ENCODE measurements at regions not wholly inside any gene's neighbourhood (a gene's known extent, or its start where the extent isn't known, plus 50 kb on each side); places are given as distances from the start of the nearest gene placed in this dataset.

DNA sequence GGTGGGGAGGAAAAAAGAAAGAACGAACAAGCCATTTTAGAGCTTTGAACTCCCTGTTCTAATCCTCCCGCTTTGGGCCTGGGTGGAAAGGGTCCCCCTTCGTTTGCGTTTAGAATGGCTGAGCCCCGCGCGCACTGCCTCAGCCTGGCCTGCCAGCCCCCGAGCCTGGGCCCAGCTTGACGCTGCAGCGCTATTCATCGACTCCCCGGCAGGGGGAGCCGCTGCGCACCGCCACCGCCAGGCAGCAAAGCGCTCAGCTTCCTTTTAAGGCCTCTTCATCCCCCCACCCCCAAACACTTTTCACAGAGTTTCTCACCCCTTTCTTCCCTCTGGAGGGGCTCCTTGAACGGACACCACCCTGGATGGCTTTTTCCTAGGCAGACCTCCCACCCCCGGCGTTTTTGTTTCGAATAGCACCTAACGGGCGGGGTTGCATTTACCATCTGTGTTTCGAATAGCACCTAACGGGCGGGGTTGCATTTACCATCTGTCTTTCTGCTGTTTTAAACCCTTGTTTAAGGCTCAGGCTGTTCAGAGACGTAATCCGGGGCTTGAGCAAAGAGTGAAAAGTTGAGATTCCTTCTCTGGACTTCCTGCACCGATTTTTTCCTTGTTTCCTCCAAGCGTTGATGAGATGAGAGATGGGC lies 56.4 kb upstream of the PIWIL1 start:
- H3K4me1 ChIP-seq (ENCODE audit: control insufficient read depth in 1 of 2, insufficient read depth in 2 of 2, low read length in 2 of 2): no peaks in the 10 kb centered on the region
- H3K4me2 ChIP-seq (ENCODE audit: low read length): no peak overlapping the region
- RAD21 ChIA-PET (ENCODE audit: low non-redundant PET in 1 of 2, low total read pairs in 2 of 2, uncharacterized antibody in 2 of 2, unreplicated experiment in 2 of 2): no interaction called here
- no peak overlapping the region for H2AFZ ChIP-seq (ENCODE audit: low read depth, low read length, poor library complexity, severe bottlenecking)
- CTCF ChIA-PET: no interaction called here
- H3K36me3 ChIP-seq (ENCODE audit: control insufficient read depth in 1 of 2, insufficient read depth in 2 of 2, low read length in 2 of 2): no peaks in the 10 kb centered on the region
- H3K79me2 ChIP-seq (ENCODE audit: insufficient read depth, low read length): no peaks in the 10 kb centered on the region
- no peak overlapping the region for H3K4me3 ChIP-seq (replicated peaks in 1 of 2; ENCODE audit: low read depth in 1 of 2, low read length in 2 of 2)
- H3K27me3 ChIP-seq (ENCODE audit: insufficient read depth, low read length): no peaks in the 10 kb centered on the region
- DNase-seq (ENCODE audit: low read depth, low spot score): no peak
- POLR2A ChIA-PET: no interaction called here
- H3K27ac ChIP-seq (ENCODE audit: low read depth, low read length): no peak overlapping the region
- H3K9me3 ChIP-seq (ENCODE audit: control insufficient read depth in 1 of 2, insufficient read depth in 1 of 2, low read depth in 1 of 2, low read length in 2 of 2): no peaks in the 10 kb centered on the region; a peak in 1 of 4 replicates
- no peaks in the 10 kb centered on the region for H3K9me2 ChIP-seq (ENCODE audit: insufficient read depth)
- BruUV-seq (replicated peaks): no TSS peak
- intact Hi-C loops (cut with micrococcal nuclease): loop anchor here (10.0 kb wide), 1 partner anchor 464 kb away; no protein-coding TSS in a partner anchor
- peak; percentile 72 for ATAC-seq
- no peaks in the 10 kb centered on the region for H4K20me1 ChIP-seq (ENCODE audit: insufficient read depth)
- TF ChIP-seq CEBPB (IDR thresholded peaks at IDR 0.05; ENCODE audit: low read depth) (no peak), RAD21 (IDR thresholded peaks at IDR 0.05; ENCODE audit: low read depth) (peak; percentile 27; the same call in 1 of the 2 replicates), CTCF (IDR thresholded peaks at IDR 0.05 in 2 of 3, conservative IDR thresholded peaks at IDR 0.05 in 1 of 3; ENCODE audit: borderline replicate concordance in 1 of 3, insufficient read depth in 1 of 3, low read depth in 2 of 3, low read length in 2 of 3) (peak in 2 of 3 experiments; percentile 71 to 79; a peak in 4 of 6 replicates), ATF3 (IDR thresholded peaks at IDR 0.05) (no peak), ELF1 (IDR thresholded peaks at IDR 0.05; ENCODE audit: borderline replicate concordance, low read depth) (no peak), SP1 (IDR thresholded peaks at IDR 0.05; ENCODE audit: low read depth) (no peak), EZH2 (IDR thresholded peaks at IDR 0.05) (no peak), POLR2A (IDR thresholded peaks at IDR 0.05; ENCODE audit: borderline replicate concordance, extremely low read depth, insufficient read depth, insufficient read length) (no peak)
- TF ChIP-seq, protein P1, sequence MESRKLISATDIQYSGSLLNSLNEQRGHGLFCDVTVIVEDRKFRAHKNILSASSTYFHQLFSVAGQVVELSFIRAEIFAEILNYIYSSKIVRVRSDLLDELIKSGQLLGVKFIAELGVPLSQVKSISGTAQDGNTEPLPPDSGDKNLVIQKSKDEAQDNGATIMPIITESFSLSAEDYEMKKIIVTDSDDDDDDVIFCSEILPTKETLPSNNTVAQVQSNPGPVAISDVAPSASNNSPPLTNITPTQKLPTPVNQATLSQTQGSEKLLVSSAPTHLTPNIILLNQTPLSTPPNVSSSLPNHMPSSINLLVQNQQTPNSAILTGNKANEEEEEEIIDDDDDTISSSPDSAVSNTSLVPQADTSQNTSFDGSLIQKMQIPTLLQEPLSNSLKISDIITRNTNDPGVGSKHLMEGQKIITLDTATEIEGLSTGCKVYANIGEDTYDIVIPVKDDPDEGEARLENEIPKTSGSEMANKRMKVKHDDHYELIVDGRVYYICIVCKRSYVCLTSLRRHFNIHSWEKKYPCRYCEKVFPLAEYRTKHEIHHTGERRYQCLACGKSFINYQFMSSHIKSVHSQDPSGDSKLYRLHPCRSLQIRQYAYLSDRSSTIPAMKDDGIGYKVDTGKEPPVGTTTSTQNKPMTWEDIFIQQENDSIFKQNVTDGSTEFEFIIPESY (IDR thresholded peaks at IDR 0.05; ENCODE audit: extremely low read depth, insufficient replicate concordance, low read length): no peak
- TF ChIP-seq, protein P2, sequence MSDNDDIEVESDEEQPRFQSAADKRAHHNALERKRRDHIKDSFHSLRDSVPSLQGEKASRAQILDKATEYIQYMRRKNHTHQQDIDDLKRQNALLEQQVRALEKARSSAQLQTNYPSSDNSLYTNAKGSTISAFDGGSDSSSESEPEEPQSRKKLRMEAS (IDR thresholded peaks at IDR 0.05): no peak
- TF ChIP-seq, protein P3, sequence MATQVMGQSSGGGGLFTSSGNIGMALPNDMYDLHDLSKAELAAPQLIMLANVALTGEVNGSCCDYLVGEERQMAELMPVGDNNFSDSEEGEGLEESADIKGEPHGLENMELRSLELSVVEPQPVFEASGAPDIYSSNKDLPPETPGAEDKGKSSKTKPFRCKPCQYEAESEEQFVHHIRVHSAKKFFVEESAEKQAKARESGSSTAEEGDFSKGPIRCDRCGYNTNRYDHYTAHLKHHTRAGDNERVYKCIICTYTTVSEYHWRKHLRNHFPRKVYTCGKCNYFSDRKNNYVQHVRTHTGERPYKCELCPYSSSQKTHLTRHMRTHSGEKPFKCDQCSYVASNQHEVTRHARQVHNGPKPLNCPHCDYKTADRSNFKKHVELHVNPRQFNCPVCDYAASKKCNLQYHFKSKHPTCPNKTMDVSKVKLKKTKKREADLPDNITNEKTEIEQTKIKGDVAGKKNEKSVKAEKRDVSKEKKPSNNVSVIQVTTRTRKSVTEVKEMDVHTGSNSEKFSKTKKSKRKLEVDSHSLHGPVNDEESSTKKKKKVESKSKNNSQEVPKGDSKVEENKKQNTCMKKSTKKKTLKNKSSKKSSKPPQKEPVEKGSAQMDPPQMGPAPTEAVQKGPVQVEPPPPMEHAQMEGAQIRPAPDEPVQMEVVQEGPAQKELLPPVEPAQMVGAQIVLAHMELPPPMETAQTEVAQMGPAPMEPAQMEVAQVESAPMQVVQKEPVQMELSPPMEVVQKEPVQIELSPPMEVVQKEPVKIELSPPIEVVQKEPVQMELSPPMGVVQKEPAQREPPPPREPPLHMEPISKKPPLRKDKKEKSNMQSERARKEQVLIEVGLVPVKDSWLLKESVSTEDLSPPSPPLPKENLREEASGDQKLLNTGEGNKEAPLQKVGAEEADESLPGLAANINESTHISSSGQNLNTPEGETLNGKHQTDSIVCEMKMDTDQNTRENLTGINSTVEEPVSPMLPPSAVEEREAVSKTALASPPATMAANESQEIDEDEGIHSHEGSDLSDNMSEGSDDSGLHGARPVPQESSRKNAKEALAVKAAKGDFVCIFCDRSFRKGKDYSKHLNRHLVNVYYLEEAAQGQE (IDR thresholded peaks at IDR 0.05; ENCODE audit: low read depth): no peak
- no peak overlapping the region for H3K9ac ChIP-seq (ENCODE audit: low read length)

Data from HCT116 (cell line).